GM18511 (cell line): ENCODE measurements at regions not wholly inside any gene's neighbourhood (a gene's known extent, or its start where the extent isn't known, plus 50 kb on each side); places are given as distances from the start of the nearest gene placed in this dataset.
A peak's percentile ranks its signal among the peaks of the same experiment; 100 is the strongest.

ENCODE experiments used
- ATAC-seq: cut with Tn5 transposase; IDR thresholded peaks from one replicate; pipeline ENCODE4 v1.9.1; 2021; ENCODE audit warnings: mild to moderate bottlenecking, moderate library complexity; ENCODE audit not compliant: unreplicated experiment

GRCh38 chr1:228917342-228917741, 182.1 kb downstream of the RHOU start:
- ATAC-seq, result no peak

GRCh38 chr1:228917755-228918154, 182.5 kb downstream of the RHOU start:
- ATAC-seq, result no peak

- ATAC-seq, result no peak
Observed at GRCh38 chr1:228918335-228918734, 183.1 kb downstream of the RHOU start.

DNA sequence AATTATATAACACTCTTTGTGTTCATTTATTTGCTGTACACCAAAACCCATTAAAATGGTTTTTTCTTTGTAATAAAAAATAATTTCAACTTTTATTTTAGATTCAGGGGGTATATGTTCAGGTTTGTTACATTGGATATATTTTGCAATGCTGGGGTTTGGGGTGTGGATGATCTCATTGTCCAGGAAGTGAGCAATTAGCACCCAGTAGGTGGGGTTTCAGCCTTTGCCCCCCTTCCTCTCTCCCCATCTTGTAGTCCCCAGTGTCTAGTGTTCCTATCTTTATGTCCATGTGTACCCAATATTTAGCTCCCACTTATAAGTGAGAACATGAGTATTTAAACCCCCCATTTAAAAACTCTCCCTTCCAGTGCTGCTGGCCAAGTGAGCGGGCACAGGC, 184.6 kb downstream of the RHOU start:
- ATAC-seq, result no peak

DNA sequence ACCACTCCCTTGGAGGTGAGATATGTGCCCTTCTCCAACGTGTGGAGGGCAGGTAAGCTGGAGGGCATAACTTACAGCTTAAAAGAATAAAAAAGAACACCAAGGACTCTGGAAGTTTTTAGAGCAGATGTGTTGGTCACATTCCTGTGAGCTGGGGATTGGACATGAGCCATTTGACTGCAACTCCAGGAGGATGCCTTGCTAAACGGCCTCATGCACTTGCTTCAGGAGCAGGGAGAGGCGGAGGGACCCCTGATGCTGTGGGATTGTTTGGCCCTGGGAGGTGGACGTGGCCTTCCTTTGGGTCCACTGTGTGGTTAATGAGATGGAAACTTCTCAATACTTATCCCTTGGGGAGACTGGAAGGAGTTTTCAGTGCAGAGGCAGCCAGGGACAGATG, 185.6 kb downstream of the RHOU start:
- ATAC-seq, result no peak

GRCh38 chr1:228921481-228921880, 186.2 kb downstream of the RHOU start:
- no peak for ATAC-seq

- no peak for ATAC-seq
Observed at GRCh38 chr1:228922722-228923376, 187.6 kb downstream of the RHOU start.

- no peak for ATAC-seq
Observed at GRCh38 chr1:228923973-228924686, 188.9 kb downstream of the RHOU start.

GRCh38 chr1:228925691-228926090, 190.4 kb downstream of the RHOU start:
- no peak for ATAC-seq

- ATAC-seq, result no peak
Observed at GRCh38 chr1:228927421-228927820, 192.1 kb downstream of the RHOU start.

- ATAC-seq, result peak; percentile 57
Observed at GRCh38 chr1:228927946-228928898, 192.9 kb downstream of the RHOU start.

DNA sequence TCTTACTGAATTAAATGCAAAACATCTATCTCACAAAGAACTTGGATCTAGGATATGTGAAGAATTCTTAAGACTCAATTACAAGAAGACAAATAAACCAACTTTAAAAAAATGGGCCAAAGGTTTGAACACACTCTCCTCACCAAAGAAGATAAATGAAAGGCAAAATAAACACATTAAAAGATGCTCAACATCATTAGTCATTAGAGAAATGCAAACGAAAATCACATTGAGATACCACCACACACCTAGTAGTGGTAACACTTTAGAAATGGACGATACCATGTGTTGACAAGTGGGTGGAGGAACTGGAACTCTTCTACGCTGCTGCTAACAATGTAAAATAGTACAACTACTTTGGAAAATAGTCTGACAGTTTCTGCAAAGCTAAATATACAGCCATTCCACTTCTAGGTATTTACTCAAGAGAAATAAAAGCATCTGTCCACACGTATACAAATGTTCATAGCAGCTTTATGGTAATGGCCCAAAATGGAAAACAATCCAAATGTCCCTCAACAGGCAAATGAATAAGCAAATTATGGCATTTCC, 194.3 kb downstream of the RHOU start:
- no peak for ATAC-seq

- ATAC-seq, result no peak
Observed at GRCh38 chr1:228930479-228930957, 195.2 kb downstream of the RHOU start.

DNA sequence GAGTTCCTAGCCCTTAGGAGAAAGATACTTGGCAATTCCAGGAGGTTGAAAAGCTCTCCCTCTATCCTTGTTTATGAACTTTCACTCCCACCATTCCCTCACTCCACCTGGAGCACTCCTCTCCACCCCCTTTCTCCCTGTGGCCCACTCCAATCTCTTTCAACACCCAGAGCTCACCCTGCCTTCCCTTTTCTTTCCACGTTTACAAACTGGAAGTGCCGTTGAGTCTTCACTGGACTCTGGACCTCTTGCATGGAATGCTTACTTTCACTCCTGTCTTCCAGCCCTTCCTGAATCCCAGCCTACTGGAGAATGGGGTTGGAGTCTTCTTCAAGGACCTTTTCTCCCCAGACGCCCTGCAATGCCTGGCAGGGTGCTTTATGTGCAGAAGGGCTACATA, 198.5 kb downstream of the RHOU start:
- ATAC-seq, result no peak

- no peak for ATAC-seq
Observed at GRCh38 chr1:228935198-228935663, 200.0 kb downstream of the RHOU start.

GRCh38 chr1:228935855-228936727, 200.8 kb downstream of the RHOU start:
- no peak for ATAC-seq

DNA sequence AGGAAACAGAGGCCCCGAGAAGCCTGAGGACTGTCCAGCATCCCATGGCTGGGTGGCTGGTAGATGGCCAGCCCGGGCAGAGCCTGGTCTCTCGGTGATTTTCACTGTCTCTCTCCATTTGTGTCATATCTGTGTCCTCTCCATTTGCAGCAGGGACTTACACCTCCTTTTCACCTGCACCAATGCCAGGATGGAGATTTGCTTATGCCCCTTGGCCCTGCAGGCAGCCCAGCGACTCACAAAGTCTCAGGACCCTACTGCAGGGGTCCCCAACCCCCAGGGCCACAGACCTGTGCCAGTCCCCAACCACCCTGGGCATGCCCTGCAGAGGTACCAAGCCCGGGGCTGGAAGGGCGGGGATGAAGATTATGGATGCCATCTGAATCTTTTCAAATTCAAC, 201.6 kb downstream of the RHOU start:
- ATAC-seq, result no peak

GRCh38 chr1:228937351-228937750, 202.1 kb downstream of the RHOU start:
- ATAC-seq, result no peak

DNA sequence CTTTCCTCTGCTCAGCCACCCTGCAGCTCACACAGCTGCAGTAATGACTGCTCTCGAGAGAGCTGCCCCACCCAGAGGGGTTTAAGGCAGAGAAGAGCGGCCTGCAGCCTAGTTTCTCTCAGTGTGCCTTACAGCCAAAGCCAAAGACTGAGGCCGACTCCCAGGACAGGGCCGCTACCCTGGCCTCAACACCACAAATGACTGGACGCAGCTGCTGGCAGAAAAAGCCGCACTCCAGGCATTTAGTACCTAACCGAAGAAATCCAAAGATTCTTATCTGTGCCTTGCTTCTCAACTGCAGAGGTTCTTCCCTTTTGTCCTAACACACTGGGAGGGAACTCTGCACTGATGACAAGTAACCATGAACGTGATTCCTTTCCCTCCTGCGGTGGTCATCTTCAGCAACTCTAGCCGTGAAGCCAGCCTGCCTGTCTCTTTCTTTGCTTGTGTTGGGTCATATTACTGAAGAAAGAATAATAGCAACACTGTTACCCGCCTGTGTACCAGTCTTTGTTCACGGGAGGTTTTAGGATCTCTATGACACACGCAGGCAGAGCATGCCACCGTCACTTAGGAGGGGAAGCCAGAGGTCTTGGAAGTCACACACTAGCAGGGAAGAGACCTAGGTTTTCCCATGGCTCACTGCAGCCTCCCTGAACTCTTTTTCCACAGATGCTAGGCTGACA, 202.7 kb downstream of the RHOU start:
- ATAC-seq, result no peak

DNA sequence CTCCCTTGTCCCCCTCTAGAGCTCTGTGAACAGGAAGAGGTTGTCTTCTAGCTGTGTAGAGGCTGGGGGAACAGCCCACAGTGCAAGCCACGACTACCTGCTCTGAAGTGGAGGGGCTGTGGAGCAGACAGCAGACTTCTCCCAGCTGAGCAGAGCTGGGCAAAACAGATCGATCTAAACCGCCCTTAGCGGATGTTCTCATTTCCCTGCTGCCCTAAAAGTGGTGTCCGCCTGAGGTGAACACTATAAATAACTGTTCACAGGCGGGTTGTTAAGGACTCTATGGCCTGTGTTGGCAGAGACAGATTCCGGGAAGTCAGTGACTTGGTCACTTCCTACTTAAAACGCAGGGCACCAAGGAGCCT, 203.2 kb downstream of the RHOU start:
- ATAC-seq, result peak; percentile 67
